ENCODE measurements at regions not wholly inside any gene's neighbourhood (a gene's known extent, or its start where the extent isn't known, plus 50 kb on each side); places are given as distances from the start of the nearest gene placed in this dataset.
"Not testable (repeated sequence)": the region's sequence is repeated elsewhere in the genome, so short reads cannot be mapped to it uniquely, and the experiment has no call there.

DNA sequence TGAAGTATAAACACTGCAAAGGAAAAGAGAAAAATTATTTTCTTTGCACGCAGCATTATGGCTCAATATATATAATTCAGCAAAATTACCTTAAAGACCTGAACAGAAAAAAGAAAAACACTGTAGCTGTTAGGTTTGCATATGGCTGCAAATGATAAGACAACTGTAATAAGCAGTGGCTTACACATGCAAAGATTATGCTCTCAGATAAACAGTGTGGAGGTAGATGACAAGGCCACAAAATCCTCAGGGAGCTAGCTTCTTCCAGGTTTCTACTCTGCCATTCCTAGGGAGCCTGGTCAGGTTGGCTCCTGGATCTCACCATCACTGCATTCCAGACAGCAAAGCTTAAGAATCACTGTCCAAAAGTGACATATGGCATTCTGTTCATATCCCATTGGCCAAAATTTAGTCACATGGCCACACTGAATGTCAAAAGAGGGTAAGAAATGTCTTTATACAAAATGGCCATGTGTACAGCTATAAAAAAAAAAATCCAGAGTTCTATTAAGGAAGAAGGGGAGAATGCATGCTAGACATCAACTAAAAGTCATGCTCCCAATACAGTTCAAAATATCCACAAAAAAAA lies 195.2 kb upstream of the SLC7A11 start:
- DNase-seq (ENCODE audit: low read depth): no peak

DNA sequence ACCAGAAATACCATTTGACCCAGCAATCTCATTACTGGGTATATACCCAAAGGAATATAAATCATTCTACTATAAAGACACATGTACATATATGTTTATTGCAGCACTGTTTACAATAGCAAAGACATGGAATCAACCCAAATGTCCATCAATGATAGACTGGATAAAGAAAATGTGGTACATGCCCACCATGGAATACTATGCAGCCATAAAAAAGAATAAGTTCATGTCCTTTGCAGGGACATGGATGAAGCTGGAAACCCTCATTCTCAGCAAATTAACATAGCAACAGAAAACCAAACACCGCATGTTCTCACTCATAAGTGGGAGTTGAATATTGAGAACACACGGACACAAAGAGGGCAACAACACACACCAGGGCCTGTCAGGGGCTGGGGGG lies 193.6 kb upstream of the SLC7A11 start:
- not testable (repeated sequence) for DNase-seq (ENCODE audit: low read depth)

DNA sequence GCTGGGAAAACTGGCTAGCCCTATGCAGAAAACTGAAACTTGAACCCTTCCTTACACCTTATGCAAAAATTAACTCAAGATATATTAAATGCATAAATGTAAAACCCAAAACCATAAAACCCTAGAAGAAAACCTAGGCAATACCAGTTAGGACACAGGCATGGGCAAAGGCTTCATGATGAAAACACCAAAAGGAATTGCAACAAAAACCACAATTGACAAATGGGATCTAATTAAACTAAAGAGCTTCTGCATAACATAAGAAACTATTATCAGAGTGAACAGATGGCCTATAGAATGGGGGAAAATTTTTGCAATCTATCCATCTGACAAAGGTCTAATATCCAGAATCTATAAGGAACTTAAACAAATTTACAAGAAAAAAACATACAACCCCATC lies 192.9 kb upstream of the SLC7A11 start:
- not testable (repeated sequence) for DNase-seq (ENCODE audit: low read depth)

DNA sequence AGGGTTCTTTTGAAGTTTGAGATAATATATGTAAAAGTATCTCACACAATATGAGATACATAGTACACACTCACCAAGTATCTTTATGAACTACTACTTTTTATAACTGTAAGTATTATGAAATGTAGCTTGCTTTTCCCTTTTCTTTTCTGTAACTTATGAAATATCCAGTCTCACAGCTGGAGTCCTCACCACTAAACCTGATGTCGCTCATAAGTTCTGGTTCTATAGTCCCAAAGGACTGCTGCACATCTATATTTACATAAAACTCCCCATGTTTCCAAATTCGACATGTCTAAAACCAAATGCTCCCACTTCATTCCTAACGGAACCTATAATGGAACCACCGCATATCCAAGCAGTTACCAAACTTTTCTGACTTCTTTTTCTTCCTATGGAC lies 186.5 kb upstream of the SLC7A11 start:
- no peak for DNase-seq (ENCODE audit: low read depth)

DNA sequence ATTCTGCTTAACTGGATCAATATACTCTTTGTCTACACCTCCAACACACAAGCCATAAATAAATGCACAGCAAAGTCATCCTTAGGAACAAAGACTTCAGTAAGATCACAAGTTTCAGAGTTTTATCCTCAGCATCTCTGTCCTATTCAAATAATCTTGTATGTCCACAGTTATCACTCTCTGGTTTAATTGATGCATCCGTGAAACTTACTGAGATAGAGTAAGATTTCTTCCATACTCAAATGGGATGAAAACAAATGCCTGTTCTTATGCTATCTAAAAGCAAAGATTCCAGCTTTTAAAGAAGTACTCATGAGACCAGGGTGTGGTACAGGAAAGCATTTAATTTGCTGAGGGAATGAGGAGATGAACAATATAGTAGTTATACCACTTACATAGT lies 184.6 kb upstream of the SLC7A11 start:
- no peak for DNase-seq (ENCODE audit: low read depth)

DNA sequence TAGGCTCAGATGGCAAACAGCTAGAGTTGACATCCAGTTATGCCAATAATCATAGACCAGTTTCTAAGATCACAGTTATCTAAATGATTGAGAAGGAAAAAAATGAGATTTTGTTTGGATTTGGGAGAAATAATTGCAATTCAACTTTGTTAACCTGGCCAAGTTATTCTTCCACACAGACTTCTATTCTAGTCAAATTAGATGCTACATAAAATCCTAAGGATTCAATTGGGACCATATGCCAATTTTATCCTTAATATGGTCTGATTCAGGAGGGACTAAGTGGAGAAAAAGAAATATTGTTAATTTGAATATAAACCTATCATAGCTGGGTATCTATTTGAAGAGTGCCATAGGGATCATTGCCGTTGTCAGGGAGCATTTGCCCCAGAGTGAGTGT lies 178.3 kb upstream of the SLC7A11 start:
- no peak for DNase-seq (ENCODE audit: low read depth)

DNA sequence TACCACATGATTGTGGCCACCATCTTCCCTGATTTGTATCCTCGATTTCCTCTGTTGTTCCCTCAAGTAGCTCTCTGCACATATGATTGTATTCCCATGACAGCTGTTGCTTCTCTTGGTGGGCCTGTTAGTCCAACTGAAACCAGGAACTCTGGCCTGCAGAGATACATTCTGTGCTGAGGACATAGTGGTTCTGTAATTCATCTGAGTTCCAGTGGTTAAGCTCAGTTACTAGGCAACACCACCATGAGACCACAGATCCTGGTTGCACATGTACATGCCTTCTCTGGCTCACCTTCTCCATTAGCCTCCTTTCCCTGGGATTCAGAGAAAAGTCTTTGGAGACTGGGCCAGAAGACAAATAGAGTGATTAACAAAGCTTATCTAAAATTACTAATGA lies 172.1 kb upstream of the SLC7A11 start:
- no peak for DNase-seq (ENCODE audit: low read depth)

DNA sequence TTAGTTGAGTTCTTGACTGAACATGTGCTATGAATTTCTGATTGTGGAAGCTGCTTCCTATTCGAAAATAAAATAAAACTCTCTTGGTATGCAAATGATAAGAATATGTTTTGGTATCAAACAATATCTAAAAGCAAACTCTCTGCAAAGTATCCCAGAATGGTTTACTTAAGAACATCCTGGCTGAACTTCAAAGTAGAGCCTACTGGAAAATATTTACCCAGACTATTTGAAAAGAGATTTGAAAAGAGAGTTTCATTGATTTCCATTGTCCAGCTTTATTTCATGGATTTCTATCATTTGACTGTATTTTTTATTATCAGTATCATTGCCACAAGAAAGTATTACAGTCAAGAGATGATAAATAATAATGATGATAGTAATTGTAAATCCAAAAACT lies 171.1 kb upstream of the SLC7A11 start:
- DNase-seq (ENCODE audit: low read depth): no peak

DNA sequence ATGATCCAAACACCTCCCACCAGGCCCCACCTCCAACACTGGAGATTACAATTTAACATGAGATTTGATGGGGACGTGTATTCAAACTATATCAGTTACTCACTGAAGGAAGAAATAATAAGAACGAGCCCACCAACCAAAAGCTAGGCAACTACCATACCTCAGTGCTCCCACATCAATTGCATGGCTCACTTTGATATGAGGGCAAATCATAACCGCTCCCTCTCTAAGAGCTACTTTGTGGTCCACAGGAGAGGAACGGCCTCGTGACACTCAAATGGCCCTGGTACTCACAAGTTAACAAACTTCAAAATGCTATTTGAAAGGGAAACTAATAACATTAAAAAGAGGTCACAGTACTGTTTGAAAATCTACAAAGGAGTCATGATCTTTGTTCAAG lies 170.7 kb upstream of the SLC7A11 start:
- no peak for DNase-seq (ENCODE audit: low read depth)

DNA sequence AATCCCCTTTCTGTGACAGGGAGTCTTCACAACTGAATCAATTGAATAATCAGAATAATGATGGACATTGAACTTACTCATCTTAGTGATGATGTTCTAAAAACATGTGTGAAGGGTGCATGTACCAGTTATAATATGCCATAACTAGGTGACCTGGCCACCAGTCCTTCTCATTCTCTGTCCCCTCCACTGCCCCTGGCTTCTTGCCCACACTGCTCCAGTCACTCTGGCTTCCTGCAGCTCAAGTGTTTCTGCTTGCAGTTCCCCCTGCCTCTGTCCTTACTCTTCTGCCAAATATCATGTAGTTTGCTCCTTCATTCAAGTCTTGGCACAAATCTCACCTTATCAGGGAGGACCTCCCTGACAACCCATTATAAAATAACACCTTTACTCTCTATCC lies 168.1 kb upstream of the SLC7A11 start:
- DNase-seq (ENCODE audit: low read depth): no peak

DNA sequence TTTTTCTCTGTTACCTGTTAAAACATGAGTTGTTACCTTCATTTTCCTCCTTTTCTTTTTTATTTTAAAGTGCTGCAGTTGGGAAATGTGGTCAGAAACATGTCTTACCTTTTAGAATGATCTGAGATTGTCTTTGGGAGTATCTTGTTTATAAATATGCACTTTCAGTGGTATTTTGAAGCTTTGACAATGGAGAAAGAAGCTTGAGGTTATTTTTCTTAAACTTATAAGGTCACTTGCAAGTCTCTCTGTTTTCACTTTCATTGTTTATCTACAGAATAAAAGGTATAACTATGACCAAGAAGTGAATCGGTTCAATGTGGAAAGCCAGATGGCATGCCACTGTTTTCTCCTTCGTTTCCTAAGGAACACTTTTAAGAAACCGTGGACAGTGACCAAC lies 167.5 kb upstream of the SLC7A11 start:
- no peak for DNase-seq (ENCODE audit: low read depth)

DNA sequence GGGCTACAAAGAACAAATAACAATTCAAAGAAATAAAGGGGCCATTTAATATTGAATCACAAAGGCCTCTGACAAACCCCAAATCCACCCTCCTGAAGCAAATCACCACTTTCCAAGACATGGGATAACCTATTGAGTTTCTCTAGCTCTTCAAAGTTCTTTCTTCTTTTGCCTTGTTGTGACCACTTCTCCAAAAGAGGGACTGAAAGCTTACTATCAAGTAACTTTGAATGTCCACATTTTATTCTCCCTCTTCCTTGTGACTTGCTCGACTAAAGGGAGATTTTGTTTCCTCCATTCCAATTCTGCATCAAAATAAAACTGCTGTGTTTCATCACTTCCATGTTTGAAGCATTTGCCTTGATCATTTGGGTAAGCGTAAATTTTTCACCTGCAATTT lies 166.6 kb upstream of the SLC7A11 start:
- no peak for DNase-seq (ENCODE audit: low read depth)

DNA sequence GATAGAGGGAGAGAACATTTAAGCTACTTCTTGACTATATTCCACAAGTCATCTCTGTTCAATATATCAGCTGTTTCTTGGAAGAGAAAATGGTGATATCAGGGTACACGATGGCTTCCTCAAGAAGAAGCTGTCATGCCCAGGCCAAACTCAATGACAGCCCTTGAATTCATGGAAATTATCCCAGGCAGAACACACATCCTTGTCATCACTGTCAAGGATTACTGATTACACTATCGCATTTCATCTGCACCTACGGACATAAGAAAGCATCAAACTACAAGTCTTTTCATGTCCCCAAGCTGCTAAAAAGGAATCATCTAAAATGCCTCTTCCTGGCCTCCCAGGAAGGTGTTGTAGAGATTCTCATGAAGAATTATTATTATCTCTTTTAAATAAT lies 165.2 kb upstream of the SLC7A11 start:
- DNase-seq (ENCODE audit: low read depth): no peak

DNA sequence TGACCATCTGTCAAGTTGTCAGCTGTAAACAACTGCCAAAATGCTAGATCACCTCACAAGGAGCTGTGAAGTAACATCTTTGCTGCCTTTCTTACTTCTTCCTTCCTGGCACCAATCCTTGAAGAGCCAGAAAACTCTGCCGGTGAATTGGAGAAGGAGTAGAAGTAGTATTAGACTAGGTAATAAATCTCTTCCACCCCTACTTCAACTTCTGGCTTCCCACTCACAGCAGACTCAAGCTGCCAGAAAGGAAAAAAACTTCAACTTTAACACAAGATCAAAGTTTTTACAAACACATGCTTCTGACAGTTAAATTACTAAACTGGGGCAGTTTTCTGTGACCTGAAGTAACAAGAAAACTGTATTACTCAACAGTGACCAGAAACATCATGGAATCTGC lies 164.7 kb upstream of the SLC7A11 start:
- DNase-seq (ENCODE audit: low read depth): no peak

DNA sequence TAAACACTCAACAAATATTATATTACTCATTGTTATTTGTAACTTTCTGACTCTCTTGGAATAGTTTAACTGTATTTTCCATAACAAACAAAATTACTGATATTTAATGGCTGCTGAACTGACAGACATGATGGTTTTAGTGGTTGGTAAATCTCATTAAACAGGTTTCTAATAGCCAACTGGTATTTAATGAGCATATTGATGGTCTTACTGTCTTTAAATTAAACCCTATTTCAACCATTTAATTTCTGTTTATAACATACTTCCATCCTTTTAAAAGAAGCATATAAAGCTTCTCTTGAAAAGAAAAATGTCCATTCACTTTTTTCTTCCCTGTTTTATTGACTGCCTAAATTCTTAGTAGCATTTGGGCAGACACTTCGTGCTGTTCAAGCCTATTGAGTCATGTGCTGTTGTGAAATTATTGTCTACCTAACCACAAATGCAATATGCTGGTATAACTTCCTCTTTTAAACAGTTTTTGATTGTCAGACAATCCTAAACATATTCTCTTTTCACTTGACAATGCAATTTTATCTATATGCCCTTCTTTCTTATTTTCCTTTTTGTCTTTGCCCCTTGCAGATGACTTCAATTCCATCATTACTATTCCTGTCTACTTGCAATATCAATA lies 163.9 kb upstream of the SLC7A11 start:
- DNase-seq (ENCODE audit: low read depth): no peak

DNA sequence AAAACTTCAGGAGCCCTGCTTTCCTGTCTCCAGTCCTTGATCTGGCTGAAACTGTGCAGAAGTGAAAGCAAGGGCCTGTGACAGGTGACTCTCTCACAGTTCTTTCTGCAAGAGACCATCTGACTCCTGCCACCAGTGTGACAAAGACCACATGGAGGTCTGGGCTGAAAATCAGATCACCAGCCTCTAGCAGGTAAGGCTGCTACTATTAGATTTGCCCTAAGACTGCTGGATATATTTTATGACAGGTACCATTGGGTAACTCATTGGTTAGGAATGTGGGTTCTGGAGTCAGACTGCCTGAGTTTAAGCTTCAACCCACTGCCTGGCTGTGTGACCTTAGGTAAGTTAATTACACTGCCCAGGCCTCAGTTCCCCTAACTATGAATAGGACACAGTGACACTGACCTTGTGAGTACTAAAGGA lies 163.3 kb upstream of the SLC7A11 start:
- DNase-seq (ENCODE audit: low read depth): no peak

DNA sequence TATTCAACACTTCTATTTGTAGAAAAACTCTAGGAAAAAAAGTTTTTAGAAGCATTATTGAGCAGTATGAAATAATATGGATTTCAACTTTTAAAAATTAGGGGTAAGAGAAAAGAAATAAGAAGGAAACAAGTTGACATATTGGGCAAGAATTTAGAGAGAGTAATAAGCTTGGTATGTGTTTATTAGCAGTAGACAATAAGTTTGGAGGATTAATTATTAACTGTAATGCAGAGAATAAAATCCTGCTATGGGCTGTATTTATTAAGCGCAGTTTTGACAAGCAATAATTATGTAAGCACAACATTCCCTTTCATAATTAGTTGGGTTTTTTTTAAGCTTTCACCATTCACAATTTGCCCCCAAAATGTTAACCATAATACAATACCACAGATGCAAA lies 162.7 kb upstream of the SLC7A11 start:
- no peak for DNase-seq (ENCODE audit: low read depth)

DNA sequence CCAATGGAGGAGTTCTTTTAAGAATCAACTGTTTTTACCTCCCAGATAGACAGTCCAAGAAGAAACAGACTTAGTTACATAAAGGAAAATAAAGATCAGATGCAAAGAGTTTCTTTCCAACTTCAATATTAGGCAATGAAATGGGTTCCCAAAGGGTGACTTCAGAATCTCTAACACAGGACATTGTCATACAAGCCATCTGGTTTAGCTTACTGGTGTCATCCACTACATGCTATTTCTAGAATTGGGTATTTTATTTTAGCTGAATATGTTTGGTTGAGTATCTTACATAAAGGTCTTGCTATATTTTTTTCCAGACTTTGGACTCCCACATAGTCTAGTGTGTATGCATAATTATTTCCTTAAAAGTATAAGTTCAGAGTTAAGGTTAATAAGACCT lies 162.1 kb upstream of the SLC7A11 start:
- DNase-seq (ENCODE audit: low read depth): no peak

DNA sequence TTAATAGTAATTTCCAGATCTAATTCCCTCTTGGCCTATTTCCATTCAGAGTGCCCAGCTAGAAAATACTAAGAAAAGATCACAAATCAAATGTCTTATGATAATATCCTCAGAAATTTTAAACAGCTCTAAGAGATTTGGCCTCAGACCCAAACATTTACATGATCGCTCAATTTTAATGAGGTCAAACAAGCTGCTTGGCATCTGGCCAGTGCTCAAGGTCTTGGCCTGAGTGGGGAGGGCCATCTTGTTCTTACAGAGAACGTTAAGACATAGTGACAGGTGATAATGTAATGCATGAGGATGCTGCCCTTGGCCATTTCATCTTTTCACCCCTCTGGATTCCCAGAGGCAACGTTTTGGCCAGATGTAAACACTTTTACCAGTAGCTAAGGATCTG lies 159.2 kb upstream of the SLC7A11 start:
- no peak for DNase-seq (ENCODE audit: low read depth)

DNA sequence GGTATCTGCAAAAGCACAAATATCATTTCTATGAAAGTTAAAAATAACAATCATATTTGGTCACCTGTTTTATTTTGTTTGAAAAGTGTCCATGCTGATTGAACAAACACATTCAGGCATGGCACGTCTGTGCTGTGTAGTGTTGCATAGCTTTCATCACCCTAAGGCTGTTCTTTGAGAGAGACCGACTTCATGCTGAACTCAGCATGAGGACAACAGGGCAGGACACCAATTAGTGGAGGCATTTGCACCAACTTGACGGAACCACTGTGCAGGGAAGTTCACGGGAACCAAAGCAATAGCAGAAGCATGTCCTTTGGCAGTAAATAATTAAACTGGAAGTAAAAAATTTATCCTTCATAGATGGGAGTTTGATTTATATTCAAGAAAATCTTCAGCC lies 158.4 kb upstream of the SLC7A11 start:
- DNase-seq (ENCODE audit: low read depth): no peak

DNA sequence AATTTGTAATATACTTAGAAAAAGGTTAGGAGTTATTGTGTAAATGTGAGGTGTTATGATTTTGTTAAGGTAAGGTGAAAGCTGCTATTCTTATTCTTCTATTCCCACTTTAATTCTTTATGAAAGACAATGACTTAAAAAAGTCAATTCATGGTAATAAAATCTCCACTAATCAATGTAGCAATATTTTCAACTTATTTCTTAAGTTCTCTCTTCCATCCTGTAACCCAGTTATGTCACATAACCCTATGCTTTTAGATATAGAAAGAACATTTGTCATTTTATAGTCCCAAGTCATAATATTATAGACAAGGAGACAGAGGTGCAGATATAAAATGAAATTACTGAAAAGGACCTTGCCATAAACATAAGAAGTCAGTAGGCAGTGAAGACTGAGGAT lies 157.9 kb upstream of the SLC7A11 start:
- DNase-seq (ENCODE audit: low read depth): no peak

DNA sequence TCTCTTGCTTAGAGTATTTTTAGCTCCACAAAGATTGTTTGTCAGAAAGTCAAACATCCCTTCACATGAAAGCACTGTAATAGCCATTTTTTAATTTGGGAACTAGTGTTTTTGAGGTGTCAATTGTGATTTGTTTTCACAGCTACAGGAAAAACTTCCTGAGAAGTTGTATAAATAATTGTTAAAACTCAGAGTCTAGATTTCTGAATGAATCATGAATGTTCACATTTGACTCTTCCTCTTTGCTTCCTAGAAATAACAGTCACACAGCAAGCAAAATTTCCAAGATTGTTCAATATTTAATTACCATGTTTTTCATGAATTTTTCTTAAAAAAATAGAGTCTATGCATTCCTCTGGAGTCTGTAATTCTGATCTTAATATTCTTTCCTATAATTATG lies 156.9 kb upstream of the SLC7A11 start:
- no peak for DNase-seq (ENCODE audit: low read depth)

DNA sequence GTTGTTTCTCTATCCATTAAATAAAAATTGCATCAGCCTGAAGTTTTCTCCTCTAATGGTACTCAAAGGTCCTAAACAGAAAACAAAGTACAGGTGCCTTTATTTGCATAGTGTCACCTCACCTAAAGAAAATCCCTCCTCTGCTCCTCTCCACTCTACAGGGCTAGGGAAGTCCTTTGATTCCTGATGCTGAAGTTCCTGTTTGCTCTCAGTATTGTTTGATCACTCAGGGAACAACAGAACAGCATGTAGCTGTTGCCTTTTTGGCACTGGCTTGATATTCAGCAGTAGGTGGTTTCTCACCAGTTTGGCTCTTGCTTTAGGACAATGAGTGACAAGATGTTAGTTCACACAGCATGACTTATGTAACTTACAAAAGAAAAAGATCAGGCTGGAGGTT lies 156.2 kb upstream of the SLC7A11 start:
- no peak for DNase-seq (ENCODE audit: low read depth)

DNA sequence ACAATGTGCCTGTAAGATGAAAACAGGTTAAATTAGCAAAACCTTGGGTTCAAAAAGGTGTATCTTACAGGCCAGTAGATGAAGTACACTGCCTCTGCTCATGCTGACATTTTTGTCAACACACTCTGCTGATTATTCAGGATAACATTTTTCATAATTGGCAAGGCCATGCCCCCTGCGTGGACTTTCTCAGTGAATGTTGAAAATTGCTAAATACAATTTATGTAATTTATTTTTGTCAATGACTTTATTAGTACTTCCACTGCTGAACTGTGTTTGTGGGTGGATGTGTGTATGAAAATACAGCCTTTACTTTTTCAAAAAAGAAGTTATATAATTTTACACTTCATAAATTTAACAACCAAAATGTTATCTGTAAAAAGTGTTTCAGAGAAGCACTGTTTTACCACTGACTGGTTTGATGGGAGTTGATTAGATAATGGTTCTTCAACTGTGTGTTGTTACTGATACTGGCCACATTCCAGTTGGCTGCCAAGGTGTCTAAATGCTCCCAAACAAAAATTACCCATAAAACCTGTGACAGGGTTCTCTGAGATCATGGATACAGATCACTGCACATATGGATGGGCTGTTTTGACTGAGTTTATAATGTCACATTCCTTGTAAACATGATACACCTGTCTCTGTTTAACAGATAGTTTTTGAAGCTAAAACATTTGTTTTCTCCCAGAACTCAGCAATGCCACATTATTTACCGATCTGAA lies 151.9 kb upstream of the SLC7A11 start:
- DNase-seq (ENCODE audit: low read depth): no peak
